HUDEP-2 (cell line): ENCODE measurements at regions not wholly inside any gene's neighbourhood (a gene's known extent, or its start where the extent isn't known, plus 50 kb on each side); places are given as distances from the start of the nearest gene placed in this dataset.
"Not testable (repeated sequence)": the region's sequence is repeated elsewhere in the genome, so short reads cannot be mapped to it uniquely, and the experiment has no call there.

Source experiments
- DNase-seq, 76 experiments: peaks; one replicate each; lab custom pipeline; 2025; ENCODE audit not compliant: unreplicated experiment in 76 of 76; lab: John Stamatoyannopoulos, UW

DNA sequence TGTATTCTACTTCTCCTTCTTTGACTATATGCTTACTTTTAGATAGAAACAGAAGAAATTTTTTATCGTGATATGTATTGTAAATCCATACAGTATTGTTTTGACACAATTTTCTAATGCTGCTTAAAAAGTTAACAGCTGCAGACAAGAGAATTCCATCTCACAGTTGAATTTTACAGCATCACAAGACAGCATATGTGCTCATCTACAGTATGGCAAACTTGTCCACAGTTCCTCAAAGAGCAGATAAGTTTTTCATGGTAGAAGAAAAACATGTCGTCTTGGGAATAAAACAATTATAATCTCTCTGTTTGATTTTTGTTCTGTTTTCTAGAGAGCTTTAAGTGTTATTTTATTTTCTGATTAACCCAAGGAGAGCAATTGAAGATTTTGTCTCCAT, 438.5 kb upstream of the NUDT12 start:
- DNase-seq: no peak

DNA sequence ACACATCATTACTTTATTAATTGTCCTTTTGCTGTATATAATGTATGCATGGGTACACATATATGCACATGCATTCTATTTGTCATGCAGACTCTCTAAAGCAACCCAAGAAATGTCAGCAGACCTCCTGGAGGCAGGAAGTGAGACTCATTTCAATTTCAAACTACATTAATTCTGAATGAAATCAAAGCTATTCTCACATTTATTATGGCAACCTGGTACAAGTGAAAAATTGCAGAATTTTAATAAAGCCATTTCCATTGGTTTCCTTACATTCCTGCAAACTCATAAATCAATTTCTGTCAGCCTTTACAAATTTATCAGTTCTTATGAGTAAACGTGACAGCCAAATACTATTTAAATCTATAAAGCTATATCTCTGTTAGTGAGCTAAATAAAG, 430.4 kb upstream of the NUDT12 start:
- DNase-seq: no peak

DNA sequence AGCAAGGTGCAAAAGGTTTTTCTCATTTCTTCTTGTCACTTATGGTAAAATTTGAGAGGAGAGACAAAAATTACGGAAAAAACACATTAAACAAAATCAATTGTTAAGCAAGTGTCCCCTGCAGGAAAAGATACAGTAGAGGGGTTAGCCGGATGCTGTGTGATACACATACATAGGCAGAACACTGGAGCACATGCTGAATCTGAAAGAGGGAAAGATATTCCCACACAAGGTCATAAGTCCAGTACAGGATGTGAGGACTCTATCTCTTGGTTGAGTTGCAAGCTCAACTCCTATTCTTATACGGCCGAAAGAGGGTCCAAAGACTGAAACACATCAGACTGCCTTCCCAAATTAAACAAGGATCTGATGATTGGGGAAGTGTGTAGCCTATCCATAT, 427.5 kb upstream of the NUDT12 start:
- DNase-seq: no peak

DNA sequence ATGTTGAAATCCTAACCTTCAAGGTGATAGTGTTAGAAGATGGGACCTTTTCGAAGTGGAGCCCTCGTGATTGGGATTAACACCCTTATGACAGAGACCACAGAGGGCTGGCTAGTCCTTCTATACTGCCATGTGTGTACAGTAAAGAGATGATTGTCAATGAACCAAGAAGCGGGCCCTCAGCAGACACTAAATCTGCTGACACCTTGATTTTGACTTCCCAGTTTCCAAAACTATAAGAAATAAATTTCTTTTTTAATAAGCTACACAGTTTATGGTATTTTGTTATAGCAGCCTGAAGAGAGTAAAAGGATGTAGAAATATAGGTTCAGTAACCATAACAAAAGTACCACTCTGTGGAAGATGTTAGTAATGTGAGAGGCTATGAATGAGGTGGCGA, 419.0 kb upstream of the NUDT12 start:
- no peak for DNase-seq

DNA sequence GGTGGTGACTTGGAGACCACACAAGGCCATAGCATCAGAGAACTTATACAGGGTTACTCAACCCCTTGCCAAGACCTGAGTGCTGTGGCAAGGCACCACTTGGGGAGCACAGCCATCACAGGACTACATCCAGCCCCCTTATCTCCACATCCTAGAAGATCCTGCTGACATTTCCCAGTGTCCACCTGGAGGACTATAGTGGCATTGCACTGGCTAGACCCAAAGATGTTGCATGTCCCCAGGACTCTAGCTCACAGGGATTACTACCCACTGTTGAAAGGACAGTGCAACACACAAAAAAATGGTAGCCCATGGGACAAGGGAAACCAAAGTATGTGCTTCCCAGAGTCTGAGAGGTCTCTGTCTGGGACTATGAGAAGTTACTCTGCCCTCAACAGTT, 411.1 kb upstream of the NUDT12 start:
- DNase-seq: no peak

DNA sequence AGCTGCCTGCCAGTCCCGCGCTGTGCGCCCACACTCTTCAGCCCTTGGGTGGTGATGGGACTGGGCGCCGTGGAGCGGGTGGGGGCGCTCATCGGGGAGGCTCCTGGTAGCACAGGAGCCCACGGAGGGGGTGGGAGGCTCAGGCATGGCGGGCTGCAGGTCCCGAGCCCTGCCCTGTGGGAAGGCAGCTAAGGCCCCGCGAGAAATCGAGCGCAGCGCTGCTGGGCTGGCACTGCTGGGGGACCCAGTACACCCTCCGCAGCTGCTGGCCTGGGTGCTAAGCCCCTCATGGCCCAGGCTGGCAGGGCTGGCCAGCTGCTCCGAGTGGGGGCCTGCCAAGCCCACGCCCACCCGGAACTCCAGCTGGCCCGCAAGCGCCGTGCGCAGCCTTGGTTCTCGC, 403.7 kb upstream of the NUDT12 start:
- not testable (repeated sequence) for DNase-seq

DNA sequence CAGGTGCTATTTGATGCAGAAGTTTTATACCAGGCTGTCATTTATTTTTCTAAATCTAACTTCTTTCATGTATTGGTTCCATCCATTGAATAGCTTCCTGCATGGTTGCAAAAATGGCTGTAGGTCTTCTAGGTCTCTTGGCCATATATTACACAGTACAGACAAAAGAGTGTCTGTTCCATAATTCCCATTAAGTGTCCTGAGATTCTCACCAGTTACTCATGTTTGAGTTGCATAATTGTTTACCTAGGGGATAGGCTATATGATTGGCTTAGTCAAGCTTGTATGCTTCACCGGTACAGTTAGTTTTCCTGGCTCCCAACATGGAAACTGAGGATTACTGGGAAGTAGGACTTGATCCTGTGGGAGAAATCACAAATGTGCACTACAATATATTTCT, 399.4 kb upstream of the NUDT12 start:
- no peak for DNase-seq

DNA sequence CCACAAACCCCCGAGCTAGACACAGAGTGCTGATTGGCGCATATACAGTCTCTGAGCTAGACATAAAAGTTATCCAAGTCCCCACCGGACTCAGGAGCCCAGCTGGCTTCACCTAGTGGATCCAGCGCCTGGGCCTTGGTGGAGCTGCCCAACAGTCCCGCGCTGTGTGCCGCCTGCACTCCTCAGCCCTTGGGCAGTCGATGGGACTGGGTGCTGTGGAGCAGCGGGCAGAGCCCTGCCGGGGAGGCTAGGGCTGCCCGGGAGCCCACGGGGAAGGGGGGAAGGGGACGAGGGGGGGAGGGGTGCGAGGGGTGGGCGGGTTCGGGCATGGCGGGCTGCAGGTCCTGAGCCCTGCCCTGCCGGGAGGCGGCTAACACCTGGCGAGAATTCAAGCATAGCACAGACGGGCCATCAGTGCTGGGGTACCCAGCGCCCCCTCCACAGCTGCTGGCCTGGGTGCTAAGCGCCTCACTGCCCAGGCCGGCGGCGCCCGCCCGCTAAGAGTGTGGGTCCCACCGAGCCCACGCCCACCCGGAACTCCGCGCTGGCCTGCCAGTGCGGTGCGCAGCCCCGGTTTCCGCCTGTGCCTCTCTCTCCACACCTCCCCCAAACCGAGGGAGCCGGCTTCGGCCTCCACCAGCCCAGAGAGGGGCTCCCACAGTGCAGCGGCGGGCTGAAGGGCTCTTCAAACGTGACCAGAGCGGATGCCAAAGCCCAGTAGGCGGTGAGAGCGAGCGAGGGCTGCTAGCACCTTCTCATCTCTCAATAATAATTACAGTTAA, 391.2 kb upstream of the NUDT12 start:
- no peak for DNase-seq

DNA sequence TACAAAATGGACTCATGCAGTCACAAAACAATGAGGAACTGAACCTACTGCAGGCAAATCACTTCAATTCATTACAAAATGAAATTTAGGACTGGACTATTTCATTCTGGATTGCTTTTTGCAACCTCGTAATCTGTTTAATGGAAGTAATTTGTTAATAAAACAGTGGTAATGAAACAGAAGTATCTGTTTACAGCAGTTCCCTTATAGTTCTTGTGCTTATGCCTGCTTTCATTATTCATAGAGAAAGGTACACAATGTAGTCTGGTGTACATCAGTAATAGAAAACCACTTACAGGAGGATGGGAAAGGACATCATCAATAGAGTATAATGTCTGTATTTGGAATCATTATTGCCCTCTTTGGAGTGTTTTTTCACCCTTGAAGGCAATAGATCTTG, 389.2 kb upstream of the NUDT12 start:
- DNase-seq: no peak

DNA sequence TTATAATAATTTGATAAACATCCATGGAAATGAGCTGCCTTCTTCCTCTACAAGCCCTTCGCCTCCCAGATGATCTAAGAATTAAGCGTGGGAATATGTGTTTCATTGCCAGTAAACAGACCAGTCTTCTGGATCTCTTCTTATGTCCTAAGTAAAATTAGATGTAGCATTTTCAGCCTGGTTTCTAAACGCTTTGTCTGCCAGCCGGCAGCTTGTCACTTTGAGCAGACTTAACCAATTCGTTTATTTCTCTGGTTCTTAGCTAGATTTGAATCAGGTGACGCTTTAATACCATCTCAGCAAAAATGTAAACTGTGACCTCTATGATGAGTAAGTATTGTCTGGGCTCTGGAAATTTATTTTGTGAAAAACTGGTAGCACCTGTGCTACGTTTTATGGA, 380.6 kb upstream of the NUDT12 start:
- no peak for DNase-seq

DNA sequence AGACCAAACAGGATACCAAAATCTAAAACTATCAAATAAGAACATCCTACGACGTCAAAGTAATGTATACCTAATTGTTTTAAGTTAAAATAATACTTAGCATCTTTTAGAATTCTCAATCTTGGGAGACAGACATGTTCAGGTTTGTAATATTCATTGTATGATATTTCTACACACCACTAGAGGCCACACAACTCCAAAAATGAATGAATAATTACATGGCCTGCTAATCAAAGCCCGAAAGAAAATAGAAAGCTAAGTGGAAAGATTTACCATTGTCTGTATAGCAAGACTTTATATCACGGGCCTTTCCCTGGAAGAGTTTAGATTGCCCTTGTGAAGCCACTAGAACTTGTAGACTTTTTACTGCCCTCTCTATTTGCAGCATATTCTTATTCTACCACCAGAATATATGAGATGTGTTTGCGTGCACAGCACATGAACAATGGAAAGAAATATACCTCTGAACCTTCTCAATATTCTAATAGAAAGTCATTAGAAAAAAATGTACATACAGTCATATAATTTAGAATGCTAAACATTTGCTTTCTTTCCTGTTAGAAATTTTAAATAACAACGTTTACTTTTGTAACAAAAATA, 380.1 kb upstream of the NUDT12 start:
- no peak for DNase-seq

DNA sequence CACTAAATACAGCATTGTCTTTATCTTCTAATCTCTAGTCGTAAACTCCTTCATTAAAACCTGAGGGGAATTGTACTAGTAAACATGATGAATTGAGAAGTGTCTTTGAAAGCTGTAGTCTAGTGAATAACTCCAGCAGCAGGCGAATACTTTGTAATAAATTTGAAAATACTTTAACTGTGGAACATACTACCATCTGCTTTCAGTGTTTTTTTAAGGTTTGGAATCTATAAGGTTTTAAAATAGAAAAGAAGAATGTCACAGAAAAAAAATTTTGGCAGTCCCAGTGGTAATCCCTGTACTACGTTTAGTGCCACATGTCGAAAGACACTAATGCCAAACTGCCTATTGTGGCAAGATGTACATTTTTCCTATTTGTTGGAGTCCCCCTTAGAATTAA, 379.0 kb upstream of the NUDT12 start:
- DNase-seq: no peak

DNA sequence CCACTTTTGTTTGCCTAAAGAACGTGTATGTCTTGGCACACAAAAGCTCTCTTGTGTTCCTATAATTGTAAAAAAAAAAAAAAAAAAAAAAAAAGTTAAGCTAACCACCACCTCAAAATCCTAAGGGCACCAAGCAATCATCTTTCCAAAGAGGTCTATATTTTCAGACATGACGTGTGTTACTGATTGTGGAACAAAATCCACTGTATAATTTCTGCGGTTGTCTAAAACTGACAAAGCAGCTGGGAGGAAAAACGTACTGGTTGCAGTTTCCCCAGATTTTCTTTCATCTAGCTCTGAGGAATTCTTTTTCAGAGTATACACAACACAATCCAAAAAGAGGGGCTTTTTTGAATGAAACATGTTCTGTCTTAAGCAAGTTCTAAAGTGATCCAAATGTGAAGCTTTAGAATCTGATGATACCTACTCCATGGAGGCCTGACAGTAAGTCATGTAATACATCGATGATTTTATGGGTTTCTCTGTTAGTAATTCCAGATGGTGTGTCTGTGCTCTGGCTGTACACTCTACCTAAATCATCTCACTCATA, 375.6 kb upstream of the NUDT12 start:
- DNase-seq: no peak

DNA sequence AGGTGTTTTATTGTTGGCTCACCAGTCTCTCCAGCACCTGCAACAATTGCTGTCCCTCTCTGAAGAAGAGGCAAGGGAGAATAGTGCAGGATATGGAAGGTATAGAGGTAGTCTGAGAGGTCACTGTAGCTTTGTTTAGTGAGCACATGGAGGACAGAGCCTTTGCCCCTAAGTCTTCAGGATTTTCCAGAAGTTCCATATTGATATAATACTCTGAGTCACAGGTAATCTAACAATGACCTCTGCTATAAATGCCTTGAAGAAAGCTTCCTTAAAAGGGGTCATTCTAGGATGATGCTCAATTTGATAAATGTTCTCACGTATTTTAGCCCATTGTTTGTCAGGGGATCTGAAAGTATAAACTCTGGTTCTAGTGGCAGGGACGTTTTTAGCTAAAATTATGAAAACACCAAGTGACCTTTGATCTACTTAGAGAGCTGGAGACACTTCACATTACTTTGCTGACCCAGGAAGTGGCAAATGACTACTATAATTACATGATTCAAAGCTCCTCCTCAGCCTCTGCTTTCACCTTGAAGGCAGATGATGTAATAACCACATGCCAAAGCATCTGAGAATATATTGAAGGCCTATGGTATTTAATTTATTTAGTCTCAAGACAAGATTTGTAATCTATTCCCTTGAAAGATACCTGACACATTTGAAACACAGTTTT, 366.9 kb upstream of the NUDT12 start:
- no peak for DNase-seq

DNA sequence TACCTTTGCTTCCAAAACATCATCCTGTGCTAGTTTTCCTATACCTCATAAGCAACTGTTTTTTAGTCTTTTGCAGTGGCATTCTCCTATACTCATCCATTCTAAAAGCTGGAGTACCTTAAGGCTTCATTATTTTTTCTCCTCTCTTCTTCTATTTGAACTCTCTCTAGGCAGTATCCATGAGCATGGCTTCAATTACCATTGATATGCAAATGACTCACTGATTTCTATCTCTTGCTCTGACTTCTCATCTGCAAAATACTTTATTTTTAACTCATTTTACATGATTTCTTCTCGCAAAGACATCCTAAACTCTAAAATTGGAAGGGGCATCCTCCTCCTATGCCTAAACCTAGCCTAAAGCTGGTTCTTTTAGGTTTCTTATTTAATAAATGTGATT, 365.1 kb upstream of the NUDT12 start:
- no peak for DNase-seq

DNA sequence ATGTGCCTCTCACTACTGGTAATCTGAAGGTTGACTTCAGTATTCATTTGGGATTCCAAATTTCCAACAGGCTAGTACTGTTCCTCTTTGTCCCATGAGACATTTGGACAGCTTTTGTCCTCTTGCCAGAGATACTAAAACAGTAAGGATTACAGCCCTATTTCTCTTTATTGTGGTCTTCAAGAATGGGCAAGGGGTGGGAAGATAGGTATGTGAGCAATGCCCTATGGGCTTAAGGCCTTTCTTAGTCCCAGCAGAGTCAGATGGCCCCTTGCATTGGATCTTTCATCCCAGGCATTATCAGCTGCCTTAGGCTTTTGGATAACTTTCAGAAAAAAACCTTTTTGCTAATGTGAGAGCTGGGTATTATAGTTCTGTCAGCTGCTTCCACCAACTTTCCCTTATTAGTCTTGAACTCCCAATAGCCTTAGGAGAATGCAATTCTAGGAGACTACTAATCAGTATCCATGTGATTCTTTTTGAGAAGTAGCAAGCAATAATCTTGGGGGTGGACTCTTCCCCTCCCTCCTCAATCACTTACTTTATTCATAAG, 361.1 kb upstream of the NUDT12 start:
- DNase-seq: no peak

DNA sequence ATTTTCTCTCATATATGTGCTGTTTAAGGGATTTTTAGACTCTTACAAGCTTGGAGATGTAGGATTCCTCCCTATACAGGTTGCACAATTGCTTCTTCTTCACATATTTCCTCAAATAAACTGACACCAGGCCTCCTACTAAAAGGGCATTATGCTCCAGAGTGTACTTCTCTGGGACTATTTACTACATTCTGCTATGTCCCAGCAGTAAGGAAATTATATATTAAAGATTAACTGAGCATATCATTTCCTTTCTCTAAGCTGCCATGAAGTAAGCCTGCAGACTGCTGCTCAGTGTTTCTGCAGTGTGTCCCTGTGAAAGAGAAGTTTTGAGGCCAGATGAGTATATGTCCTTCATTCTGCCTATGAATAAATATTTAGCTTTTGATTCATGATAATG, 356.9 kb upstream of the NUDT12 start:
- DNase-seq: no peak

DNA sequence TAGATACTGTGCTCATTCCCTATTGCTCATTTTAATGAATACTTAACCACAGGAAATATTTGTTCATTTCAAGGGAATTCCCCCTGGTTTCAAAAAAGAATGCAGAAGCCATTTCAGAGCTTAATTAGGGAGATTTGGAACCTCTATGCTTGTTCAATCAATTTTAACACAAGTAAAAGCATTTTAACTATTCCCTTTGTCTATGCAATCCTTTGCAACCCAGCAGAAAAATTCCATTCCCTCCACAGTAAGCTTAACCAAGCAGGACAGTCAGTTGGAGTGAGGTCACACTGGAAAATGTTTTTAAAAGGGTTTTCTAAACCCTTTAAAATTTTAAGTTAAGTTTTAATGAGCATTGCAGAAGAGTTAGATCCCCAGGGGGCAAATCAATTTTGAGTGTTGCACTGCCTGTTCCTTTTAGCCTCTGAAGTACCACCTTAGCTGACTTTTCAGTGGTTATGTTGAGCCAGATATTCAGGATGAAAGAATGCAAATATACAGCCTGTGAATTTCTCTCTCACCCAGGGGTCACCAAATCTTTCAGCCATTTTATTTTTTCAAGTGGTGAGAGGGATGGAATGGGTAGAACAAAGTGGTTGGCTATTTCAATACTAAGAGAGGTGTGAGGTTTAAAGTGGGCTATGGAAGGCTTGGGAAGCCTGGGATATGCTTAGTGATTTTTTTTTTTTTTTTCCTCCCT, 356.2 kb upstream of the NUDT12 start:
- DNase-seq: no peak

DNA sequence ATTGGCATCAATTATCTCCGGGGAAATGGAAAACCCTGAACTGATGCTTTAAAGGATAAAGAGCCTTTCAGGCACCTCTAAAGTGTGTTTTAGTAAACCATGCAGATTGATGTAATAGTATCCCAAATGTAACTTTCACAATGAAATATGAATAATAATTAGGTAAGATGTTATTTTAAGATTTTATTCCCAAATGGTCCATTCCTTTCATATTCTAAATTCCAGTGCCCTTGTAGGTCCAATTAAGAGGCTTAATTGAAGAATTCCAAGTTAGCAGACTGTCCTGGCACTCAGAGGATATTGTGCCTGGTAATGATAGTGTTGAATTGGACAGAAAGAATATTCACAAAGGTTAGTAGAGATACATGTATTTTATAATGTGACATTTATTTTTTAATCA, 352.5 kb upstream of the NUDT12 start:
- no peak for DNase-seq

DNA sequence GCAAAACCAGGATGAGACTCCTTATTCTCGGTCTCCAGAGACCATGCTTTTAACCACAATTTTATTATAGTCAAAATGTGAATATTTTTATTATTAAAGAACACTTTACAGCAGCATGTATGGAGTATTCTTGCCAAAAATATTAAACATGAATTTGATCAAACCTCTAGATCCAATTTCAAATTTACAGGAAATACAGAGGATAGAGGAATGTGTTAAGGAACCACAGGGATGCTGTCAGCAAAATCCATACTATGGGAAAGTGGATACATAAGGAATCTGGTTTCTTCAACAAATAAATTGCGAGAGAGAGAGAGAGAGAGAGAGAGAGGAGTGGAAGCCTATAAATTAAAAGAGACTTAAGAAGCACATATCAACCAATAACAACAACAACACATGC, 348.2 kb upstream of the NUDT12 start:
- no peak for DNase-seq

DNA sequence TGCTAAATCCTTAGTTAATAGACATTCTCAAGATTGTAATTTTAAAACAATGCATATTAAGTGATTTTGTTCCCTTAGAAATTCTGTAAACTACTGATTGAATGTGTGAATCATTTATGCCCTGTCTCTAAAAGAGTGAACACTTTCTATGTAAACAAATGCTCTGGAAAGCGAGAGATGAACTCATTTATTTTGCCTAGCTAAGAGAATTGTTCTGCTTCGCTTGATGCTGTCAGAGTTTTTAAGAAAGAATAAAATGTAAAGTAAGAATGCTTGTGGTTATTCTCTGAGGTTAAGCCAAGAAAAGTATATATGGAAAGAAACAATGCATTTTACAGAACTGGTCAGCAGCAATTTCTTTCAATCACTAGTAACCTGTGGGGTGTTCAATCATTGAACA, 347.4 kb upstream of the NUDT12 start:
- no peak for DNase-seq
